HG02759 (cell line): ENCODE measurements at regions not wholly inside any gene's neighbourhood (a gene's known extent, or its start where the extent isn't known, plus 50 kb on each side); places are given as distances from the start of the nearest gene placed in this dataset.

Experiments used
- ATAC-seq: cut with Tn5 transposase; IDR thresholded peaks from one replicate; pipeline ENCODE4 v1.9.1; 2021; ENCODE audit warnings: mild to moderate bottlenecking, moderate library complexity; ENCODE audit not compliant: unreplicated experiment

DNA sequence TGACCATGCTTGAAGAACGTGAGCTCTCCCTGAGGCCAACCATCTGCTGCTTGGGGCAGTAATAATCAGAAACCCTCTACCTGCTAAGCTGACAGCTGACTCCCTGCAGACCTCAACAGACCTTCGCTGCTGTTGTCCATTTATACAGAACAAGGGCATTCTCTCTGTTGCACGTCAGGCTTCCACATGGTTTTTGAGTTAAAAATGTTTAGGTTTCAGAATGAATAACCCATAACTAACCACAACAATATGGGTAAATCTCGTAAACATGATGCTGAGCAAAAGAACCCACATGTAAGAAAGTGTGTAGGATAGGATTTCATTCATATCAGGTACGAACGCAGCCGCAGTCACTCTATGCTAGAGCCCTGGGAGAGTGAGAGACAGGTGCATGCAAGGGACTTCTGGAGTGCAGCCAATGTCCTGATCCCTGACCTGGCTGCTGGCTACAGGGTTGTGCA, 348.5 kb downstream of the MED10 start:
- ATAC-seq: no peak

DNA sequence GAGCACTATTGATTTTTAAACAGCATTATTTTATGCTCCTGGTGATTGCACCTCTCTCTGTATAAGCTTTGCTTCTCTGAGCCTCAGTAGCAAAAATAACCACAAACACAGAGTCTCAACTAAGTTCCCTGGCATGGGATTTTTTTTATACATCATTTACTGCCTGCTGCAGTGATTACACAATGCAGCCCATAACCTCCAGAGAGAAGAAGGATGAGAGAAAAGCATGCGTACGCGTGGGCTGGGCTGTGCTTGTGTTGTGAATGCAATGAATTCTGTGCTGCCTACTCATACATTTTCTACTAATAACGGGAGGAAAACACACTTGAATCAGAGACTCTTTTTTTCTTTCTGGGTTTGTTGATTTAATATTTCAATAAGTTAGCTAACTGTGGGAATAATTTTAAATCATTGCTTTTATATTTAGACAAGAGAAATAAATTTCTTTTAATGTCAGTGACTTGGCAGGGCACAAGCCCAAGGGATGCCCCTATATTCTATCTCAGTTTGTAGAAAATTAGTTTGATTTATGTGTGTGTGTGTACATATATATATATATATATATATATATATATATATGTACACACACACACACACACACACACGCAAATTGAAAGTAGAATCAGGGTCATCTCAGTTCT, 351.5 kb downstream of the MED10 start:
- no peak for ATAC-seq

DNA sequence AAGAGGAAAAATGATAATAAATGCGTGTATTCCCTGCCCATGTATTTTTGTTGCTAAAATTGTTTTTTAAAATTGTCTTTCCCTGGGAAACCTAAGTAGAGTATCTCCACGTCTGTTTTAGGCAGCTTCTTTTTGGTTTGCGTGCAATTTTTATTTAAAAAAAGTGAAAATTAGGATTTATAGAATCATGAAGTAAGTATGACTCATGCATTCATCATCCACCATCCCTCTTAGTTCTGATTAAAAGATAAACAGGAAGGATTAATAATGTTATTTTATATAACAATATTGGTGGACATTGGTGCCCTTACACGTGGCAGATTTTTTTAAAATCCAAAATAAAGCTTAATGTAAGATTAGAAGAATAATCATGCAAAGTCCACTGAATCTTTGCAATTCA, 358.7 kb downstream of the MED10 start:
- no peak for ATAC-seq

DNA sequence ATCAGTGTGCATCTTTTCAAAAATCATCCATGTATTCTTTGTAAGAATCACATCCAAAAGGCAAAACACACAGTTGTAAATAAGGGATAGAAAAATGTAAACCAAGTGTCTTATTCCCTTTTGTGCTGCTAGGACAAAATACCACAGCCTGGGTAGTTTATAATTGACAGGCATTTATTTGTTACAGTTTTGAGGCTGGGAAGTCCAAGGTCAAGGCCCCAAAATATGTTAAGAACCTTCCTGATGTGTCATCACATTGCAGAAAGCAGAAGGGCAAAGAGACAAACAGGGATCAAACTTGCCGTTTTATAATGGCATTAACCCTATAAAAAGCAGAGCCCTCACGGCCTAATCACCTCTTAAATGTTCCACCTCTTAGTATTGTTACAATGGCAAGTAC, 364.8 kb downstream of the MED10 start:
- ATAC-seq: no peak

GRCh38 chr5:6011199-6011598, 367.1 kb downstream of the MED10 start:
- ATAC-seq: no peak

DNA sequence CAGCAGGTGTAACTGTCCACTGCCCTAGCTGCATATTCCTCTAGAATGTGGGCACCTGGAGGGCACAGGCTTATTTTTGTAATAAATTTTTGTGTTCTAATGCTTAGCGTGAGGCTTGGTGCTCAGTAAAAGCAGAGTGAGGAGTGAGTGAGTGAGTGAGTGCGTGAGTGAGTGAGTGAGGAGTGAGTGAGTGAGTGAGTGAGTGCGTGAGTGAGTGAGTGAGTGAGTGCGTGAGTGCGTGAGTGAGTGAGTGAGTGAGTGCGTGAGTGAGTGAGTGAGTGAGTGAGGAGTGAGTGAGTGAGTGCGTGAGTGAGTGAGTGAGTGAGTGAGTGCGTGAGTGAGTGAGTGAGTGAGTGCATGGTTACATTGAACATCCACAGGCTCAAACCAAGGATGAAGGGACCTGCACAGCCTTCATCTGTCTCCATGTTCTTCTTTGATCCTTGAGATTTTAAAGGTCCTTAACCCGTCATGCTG, 371.5 kb downstream of the MED10 start:
- ATAC-seq: no peak

DNA sequence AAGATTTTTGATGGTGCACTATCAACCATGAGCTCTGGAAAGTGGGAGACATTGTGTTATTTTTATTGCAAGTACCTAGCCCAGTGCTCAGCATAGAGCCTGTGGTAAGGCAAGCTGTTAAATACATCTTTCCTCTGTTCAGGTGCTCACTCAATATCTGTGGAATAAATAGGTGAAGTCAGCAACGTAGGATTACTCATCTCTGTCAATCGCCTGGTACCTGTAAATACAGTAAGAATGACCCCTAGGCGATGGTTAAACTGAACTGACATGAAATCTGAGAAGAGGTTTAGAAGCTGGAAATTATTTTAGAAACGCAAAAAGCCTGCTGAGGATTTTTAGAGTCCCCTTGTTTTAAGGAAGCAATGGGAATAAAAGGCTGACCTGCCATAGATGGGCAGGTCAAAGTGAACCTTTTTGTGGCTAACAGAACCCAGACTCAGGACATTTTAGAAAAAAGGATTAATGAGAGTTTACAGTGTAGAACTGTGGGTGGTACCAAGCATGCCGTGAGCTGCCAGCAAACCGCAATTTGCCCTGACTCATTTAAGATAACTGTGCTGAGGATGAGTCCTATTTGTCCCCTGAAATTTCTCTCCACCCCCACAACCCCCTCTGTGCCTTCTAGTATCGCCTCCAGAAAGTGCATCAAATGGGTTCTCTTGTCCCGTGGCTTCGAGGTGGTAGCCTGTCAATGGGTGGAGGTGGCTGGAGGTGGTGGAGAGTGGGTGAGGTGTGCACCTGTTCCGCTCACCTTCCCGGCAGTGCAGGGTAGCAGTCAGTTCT, 375.1 kb downstream of the MED10 start:
- ATAC-seq: no peak

DNA sequence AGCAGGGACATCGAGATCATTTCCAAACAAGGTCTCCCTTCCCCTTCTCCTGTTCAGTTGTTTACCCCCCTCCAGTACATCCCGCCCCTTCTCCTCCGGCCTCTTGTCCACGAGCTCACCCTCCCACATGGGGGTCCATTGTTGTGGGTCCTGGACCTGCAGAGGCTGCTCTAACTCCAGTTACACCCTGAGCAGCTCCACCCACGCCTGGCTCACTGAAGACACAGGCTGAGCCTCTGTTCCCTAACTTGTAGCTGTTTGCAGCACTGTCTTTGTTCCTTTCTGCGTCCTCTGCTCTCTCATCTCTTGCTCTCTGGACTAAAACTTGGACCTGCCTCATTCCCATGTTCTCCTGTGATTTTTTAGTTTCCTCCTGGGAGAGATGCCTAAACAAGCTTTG, 377.5 kb downstream of the MED10 start:
- ATAC-seq: no peak

DNA sequence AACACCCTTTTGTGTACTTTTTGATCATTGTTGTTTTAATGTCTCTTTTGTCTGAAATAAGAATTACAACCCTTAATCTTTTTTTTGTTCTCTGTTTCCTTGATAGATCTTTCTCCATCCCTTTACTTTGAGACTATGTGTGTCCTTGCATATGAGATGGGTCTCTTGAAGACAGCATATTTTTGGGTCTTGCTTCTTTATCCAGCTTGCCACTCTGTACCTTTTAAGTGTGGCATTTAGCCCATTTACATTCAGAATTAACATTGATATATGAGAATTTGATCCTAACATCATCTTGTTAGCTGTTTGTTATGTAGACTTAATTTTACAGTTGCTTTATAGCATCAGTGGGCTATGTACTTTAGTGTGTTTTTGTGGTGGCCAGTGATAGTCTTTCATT, 382.5 kb downstream of the MED10 start:
- ATAC-seq: no peak

- ATAC-seq: no peak
Observed at GRCh38 chr5:5986492-5987178, 391.7 kb downstream of the MED10 start.

DNA sequence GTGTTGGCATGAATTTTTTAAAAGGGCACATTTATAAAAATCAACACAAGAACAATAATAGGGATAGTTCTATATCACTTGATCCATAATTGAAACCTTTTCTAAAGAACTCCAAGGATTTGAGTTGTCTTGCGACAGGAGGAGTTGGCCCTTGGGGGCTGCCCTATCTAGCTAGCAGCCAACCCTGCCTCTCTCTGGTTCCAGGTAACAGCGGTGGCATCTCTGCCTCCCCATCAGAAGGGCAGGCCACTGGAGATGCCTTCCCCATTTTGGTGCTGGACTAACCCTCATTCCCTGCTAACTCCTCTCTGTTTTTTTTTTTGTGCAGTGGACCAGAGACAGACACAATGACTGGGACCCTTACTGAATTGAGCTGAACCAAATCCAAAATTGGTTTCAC, 393.0 kb downstream of the MED10 start:
- ATAC-seq: no peak

- ATAC-seq: no peak
Observed at GRCh38 chr5:5983261-5983980, 394.9 kb downstream of the MED10 start.

GRCh38 chr5:5981562-5981961, 396.8 kb downstream of the MED10 start:
- ATAC-seq: no peak

- no peak for ATAC-seq
Observed at GRCh38 chr5:5980538-5980895, 397.8 kb downstream of the MED10 start.

GRCh38 chr5:5979761-5980537, 398.4 kb downstream of the MED10 start:
- no peak for ATAC-seq

DNA sequence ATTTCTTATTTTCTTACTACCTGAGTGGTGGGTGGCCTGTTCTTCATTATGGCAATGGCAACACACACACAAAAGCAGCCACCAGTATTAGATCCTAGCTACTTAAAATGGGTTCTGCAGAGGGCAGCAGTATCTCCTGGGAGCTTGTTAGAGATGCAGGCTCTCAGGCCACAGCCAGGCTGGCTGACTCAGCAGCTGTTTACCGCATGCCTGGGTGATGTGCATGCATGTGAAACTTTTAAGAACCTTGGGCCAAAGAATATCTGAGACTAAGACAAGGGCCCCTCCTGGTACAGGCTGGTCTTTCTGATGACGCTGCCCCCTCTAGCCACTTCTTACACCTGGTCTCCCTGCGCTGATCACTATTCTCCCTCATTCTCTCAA, 399.0 kb downstream of the MED10 start:
- no peak for ATAC-seq

- no peak for ATAC-seq
Observed at GRCh38 chr5:5978501-5979376, 399.6 kb downstream of the MED10 start.

- ATAC-seq: no peak
Observed at GRCh38 chr5:5971203-5971602, 407.1 kb downstream of the MED10 start.

GRCh38 chr5:5969942-5970483, 408.3 kb downstream of the MED10 start:
- no peak for ATAC-seq
